PC-3 (cell line): ENCODE measurements at regions not wholly inside any gene's neighbourhood (a gene's known extent, or its start where the extent isn't known, plus 50 kb on each side); places are given as distances from the start of the nearest gene placed in this dataset.

Source experiments
- EZH2 ChIP-seq: fragments of 300-600 bp; sonication (generic); IDR thresholded peaks from one replicate; pipeline ENCODE4 v1.6.1; 2017; ENCODE audit warnings: antibody characterized with exemption, mild to moderate bottlenecking, low read length; ENCODE audit not compliant: unreplicated experiment
- EZH2phosphoT487 ChIP-seq: fragments of 300-600 bp; sonication (generic); IDR thresholded peaks from 2 replicates; pipeline ENCODE4 v1.6.1; 2018; ENCODE audit warnings: mild to moderate bottlenecking, antibody characterized with exemption, low read length, borderline replicate concordance
- TF ChIP-seq, protein P1 (sequence below): fragments of 300-600 bp; sonication (generic); conservative IDR thresholded peaks from 2 replicates; pipeline ENCODE4 v1.5.1; 2017; ENCODE audit warnings: antibody characterized with exemption, low read depth, mild to moderate bottlenecking, low read length

DNA sequence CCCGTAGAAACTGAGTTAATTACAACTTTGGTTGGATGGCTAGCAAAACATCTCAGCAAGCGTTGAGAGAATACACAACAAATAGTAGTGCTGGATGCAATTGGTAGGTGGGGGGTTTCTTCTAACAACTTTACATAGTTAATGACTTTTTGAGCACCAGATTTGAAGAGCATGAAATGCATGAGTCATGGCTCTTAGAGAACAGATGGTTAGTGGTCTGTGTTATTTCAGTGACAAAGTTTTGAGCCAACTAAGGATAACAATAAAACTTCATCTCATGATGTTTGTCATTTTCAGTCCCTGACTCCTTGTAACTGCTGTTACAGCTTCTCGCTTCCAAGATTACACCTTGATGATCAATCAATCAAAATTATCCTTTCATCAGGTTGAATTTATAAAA is 399.0 kb upstream of the BRINP1 start:
- TF ChIP-seq, protein P1, sequence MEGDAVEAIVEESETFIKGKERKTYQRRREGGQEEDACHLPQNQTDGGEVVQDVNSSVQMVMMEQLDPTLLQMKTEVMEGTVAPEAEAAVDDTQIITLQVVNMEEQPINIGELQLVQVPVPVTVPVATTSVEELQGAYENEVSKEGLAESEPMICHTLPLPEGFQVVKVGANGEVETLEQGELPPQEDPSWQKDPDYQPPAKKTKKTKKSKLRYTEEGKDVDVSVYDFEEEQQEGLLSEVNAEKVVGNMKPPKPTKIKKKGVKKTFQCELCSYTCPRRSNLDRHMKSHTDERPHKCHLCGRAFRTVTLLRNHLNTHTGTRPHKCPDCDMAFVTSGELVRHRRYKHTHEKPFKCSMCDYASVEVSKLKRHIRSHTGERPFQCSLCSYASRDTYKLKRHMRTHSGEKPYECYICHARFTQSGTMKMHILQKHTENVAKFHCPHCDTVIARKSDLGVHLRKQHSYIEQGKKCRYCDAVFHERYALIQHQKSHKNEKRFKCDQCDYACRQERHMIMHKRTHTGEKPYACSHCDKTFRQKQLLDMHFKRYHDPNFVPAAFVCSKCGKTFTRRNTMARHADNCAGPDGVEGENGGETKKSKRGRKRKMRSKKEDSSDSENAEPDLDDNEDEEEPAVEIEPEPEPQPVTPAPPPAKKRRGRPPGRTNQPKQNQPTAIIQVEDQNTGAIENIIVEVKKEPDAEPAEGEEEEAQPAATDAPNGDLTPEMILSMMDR = no peak
- TF ChIP-seq EZH2 (no peak), EZH2phosphoT487 (no peak)
